WTC11 (cell line): ENCODE measurements at regions not wholly inside any gene's neighbourhood (a gene's known extent, or its start where the extent isn't known, plus 50 kb on each side); places are given as distances from the start of the nearest gene placed in this dataset.

Experiments used
- ATAC-seq: fragments of 200-7000 bp; cut with Tn5 transposase; 2 replicates; pipeline ENCODE4 v1.10.0; 2021; ENCODE audit warnings: mild to moderate bottlenecking, moderate library complexity
- CTCF ChIA-PET: fragments of 300-600 bp; sonication (Branson Sonifier 250); formaldehyde crosslinking; loops from one replicate; lab custom pipeline; 2021; ENCODE audit warnings: antibody characterized with exemption; lab: Charles Lee
- POLR2A ChIA-PET: fragments of 350-600 bp; sonication (Branson Sonifier 250); formaldehyde crosslinking; loops from one replicate; lab custom pipeline; 2021; ENCODE audit warnings: antibody characterized with exemption; lab: Charles Lee
- DNase-seq: peaks from one replicate; pipeline ENCODE4 v3.0.0; 2021; ENCODE audit warnings: low spot score
- H3K27ac Mint-ChIP-seq: 2 replicates; pipeline ENCODE4 v1.8.0; 2021; ENCODE audit warnings: mixed read lengths
- H3K27me3 Mint-ChIP-seq: 2 replicates; pipeline ENCODE4 v1.8.0; 2021; ENCODE audit warnings: low read depth, mild to moderate bottlenecking, moderate library complexity, mixed read lengths
- H3K36me3 Mint-ChIP-seq: 2 replicates; pipeline ENCODE4 v1.8.0; 2021; ENCODE audit warnings: mixed read lengths
- H3K4me1 Mint-ChIP-seq: 2 replicates; pipeline ENCODE4 v1.8.0; 2022; ENCODE audit warnings: mixed read lengths
- H3K4me3 Mint-ChIP-seq: 2 replicates; pipeline ENCODE4 v1.8.0; 2021; ENCODE audit warnings: mild to moderate bottlenecking, moderate library complexity, mixed read lengths
- H3K9me3 Mint-ChIP-seq: 2 replicates; pipeline ENCODE4 v1.8.0; 2021; ENCODE audit warnings: mixed read lengths
- ATF1 ChIP-seq: sonication (generic); formaldehyde crosslinking; IDR thresholded peaks from 2 replicates; pipeline ENCODE4 v1.8.1; 2023; ENCODE audit warnings: mild to moderate bottlenecking, moderate library complexity, missing genetic modification reagents
- CREM ChIP-seq: sonication (generic); formaldehyde crosslinking; IDR thresholded peaks from 2 replicates; pipeline ENCODE4 v1.8.1; 2022; ENCODE audit warnings: mild to moderate bottlenecking, missing genetic modification reagents, moderate library complexity
- GABPB1 ChIP-seq: sonication (generic); formaldehyde crosslinking; IDR thresholded peaks from 2 replicates; pipeline ENCODE4 v1.8.1; 2023; ENCODE audit warnings: mild to moderate bottlenecking, missing genetic modification reagents
- HMGA2 ChIP-seq: fragments of 250-450 bp; sonication (Bioruptor Pico); IDR thresholded peaks from 2 replicates; pipeline ENCODE4 v1.4.0; 2021; ENCODE audit warnings: mild to moderate bottlenecking, moderate library complexity
- JUN ChIP-seq: sonication (generic); formaldehyde crosslinking; IDR thresholded peaks from 2 replicates; pipeline ENCODE4 v1.8.0; 2023; ENCODE audit warnings: mild to moderate bottlenecking, missing genetic modification reagents
- NFYB ChIP-seq: sonication (generic); formaldehyde crosslinking; conservative IDR thresholded peaks from 2 replicates; pipeline ENCODE4 v1.8.0; 2022; ENCODE audit warnings: low read depth, missing genetic modification reagents
- NR1H2 ChIP-seq: sonication (generic); formaldehyde crosslinking; IDR thresholded peaks from 2 replicates; pipeline ENCODE4 v1.9.0; 2021; ENCODE audit warnings: mild to moderate bottlenecking, moderate library complexity, missing genetic modification reagents
- NR3C1 ChIP-seq: sonication (generic); formaldehyde crosslinking; conservative IDR thresholded peaks from 2 replicates; pipeline ENCODE4 v1.8.1; 2023; ENCODE audit warnings: low read depth, mild to moderate bottlenecking, missing genetic modification reagents
- SMAD4 ChIP-seq: sonication (generic); formaldehyde crosslinking; IDR thresholded peaks from 2 replicates; pipeline ENCODE4 v1.8.0; 2022; ENCODE audit warnings: mild to moderate bottlenecking, missing genetic modification reagents
- SP1 ChIP-seq: sonication (generic); formaldehyde crosslinking; conservative IDR thresholded peaks from 2 replicates; pipeline ENCODE4 v1.8.1; 2022; ENCODE audit warnings: missing genetic modification reagents
- TCF7 ChIP-seq: sonication (generic); formaldehyde crosslinking; IDR thresholded peaks from 2 replicates; pipeline ENCODE4 v1.8.0; 2022; ENCODE audit warnings: mild to moderate bottlenecking, low read depth, missing genetic modification reagents, moderate library complexity
- TP53 ChIP-seq: sonication (generic); formaldehyde crosslinking; IDR thresholded peaks from 2 replicates; pipeline ENCODE4 v1.8.1; 2023; ENCODE audit warnings: mild to moderate bottlenecking, missing genetic modification reagents
- ZNF138 ChIP-seq: sonication (generic); formaldehyde crosslinking; conservative IDR thresholded peaks from 2 replicates; pipeline ENCODE4 v1.8.1; 2022; ENCODE audit warnings: mild to moderate bottlenecking, moderate library complexity, missing genetic modification reagents
- ZNF263 ChIP-seq: sonication (generic); formaldehyde crosslinking; IDR thresholded peaks from 2 replicates; pipeline ENCODE4 v1.8.1; 2022; ENCODE audit warnings: low read depth, mild to moderate bottlenecking, moderate library complexity, missing genetic modification reagents
- ZNF423 ChIP-seq: fragments of 250-450 bp; sonication (Bioruptor Pico); IDR thresholded peaks from 2 replicates; pipeline ENCODE4 v2.1.2; 2022; ENCODE audit warnings: mild to moderate bottlenecking, moderate library complexity
- TF ChIP-seq, protein P1 (sequence below): fragments of 250-450 bp; sonication (Bioruptor Pico); IDR thresholded peaks from 2 replicates; pipeline ENCODE4 v1.9.0; 2021; ENCODE audit warnings: mild to moderate bottlenecking
- TF ChIP-seq, protein P2 (sequence below): sonication (generic); formaldehyde crosslinking; IDR thresholded peaks from 2 replicates; pipeline ENCODE4 v1.8.0; 2023; ENCODE audit warnings: mild to moderate bottlenecking, missing genetic modification reagents
- TF ChIP-seq, protein P3 (sequence below): fragments of 250-450 bp; sonication (Bioruptor Pico); IDR thresholded peaks from 2 replicates; pipeline ENCODE4 v1.9.0; 2021; ENCODE audit warnings: moderate library complexity, mild to moderate bottlenecking, inconsistent platforms, borderline replicate concordance
- TF ChIP-seq, protein P4 (sequence below): sonication (generic); formaldehyde crosslinking; IDR thresholded peaks from 2 replicates; pipeline ENCODE4 v1.8.1; 2023; ENCODE audit warnings: mild to moderate bottlenecking, missing genetic modification reagents, moderate library complexity
- TF ChIP-seq, protein P5 (sequence below): sonication (generic); formaldehyde crosslinking; IDR thresholded peaks from 2 replicates; pipeline ENCODE4 v1.8.1; 2022; ENCODE audit warnings: mild to moderate bottlenecking, moderate library complexity, missing genetic modification reagents
- TF ChIP-seq, protein P6 (sequence below): sonication (generic); formaldehyde crosslinking; IDR thresholded peaks from 2 replicates; pipeline ENCODE4 v1.8.0; 2022; ENCODE audit warnings: mild to moderate bottlenecking, missing genetic modification reagents

DNA sequence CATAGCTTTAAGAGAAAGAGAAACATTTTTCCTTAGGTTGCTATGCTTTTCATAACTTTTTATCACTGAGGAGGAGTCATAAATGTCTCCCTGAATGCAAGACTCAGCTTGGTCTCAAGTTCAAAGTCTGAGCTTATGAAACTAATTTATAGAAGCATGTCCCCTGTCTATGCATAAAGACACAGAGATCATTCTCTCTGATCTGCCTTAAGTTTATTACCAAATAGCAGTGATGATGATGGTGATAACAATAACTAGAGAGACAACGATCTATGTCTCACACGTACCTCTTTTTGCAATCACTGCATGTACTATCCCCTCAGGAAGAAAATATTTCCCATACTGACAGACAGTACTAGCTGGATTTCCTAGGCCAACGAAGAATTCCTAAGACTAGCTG lies 266.4 kb upstream of the G2E3 start (continued):
- TF ChIP-seq, protein P1, sequence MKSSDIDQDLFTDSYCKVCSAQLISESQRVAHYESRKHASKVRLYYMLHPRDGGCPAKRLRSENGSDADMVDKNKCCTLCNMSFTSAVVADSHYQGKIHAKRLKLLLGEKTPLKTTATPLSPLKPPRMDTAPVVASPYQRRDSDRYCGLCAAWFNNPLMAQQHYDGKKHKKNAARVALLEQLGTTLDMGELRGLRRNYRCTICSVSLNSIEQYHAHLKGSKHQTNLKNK (CRISPR knock-in tag) = no peak
- TF ChIP-seq, protein P2, sequence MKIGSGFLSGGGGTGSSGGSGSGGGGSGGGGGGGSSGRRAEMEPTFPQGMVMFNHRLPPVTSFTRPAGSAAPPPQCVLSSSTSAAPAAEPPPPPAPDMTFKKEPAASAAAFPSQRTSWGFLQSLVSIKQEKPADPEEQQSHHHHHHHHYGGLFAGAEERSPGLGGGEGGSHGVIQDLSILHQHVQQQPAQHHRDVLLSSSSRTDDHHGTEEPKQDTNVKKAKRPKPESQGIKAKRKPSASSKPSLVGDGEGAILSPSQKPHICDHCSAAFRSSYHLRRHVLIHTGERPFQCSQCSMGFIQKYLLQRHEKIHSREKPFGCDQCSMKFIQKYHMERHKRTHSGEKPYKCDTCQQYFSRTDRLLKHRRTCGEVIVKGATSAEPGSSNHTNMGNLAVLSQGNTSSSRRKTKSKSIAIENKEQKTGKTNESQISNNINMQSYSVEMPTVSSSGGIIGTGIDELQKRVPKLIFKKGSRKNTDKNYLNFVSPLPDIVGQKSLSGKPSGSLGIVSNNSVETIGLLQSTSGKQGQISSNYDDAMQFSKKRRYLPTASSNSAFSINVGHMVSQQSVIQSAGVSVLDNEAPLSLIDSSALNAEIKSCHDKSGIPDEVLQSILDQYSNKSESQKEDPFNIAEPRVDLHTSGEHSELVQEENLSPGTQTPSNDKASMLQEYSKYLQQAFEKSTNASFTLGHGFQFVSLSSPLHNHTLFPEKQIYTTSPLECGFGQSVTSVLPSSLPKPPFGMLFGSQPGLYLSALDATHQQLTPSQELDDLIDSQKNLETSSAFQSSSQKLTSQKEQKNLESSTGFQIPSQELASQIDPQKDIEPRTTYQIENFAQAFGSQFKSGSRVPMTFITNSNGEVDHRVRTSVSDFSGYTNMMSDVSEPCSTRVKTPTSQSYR = no peak
- no peak for TF ChIP-seq NFYB (CRISPR knock-in tag)
- TF ChIP-seq CREM (CRISPR knock-in tag) = no peak
- TF ChIP-seq, protein P3, sequence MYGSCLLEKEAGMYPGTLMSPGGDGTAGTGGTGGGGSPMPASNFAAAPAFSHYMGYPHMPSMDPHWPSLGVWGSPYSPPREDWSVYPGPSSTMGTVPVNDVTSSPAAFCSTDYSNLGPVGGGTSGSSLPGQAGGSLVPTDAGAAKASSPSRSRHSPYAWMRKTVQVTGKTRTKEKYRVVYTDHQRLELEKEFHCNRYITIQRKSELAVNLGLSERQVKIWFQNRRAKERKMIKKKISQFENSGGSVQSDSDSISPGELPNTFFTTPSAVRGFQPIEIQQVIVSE = no peak
- TF ChIP-seq, protein P4, sequence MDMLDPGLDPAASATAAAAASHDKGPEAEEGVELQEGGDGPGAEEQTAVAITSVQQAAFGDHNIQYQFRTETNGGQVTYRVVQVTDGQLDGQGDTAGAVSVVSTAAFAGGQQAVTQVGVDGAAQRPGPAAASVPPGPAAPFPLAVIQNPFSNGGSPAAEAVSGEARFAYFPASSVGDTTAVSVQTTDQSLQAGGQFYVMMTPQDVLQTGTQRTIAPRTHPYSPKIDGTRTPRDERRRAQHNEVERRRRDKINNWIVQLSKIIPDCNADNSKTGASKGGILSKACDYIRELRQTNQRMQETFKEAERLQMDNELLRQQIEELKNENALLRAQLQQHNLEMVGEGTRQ = no peak
- TF ChIP-seq NR1H2 (CRISPR knock-in tag) = no peak
- no peak for TF ChIP-seq ZNF423 (CRISPR knock-in tag)
- TF ChIP-seq ZNF138 = no peak
- no peak for TF ChIP-seq SP1 (CRISPR knock-in tag)
- no peak for TF ChIP-seq TCF7 (CRISPR knock-in tag)
- TF ChIP-seq, protein P5, sequence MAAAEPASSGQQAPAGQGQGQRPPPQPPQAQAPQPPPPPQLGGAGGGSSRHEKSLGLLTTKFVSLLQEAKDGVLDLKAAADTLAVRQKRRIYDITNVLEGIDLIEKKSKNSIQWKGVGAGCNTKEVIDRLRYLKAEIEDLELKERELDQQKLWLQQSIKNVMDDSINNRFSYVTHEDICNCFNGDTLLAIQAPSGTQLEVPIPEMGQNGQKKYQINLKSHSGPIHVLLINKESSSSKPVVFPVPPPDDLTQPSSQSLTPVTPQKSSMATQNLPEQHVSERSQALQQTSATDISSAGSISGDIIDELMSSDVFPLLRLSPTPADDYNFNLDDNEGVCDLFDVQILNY (CRISPR knock-in tag) = no peak
- TF ChIP-seq, all 79 proteins: peak for 0

DNA sequence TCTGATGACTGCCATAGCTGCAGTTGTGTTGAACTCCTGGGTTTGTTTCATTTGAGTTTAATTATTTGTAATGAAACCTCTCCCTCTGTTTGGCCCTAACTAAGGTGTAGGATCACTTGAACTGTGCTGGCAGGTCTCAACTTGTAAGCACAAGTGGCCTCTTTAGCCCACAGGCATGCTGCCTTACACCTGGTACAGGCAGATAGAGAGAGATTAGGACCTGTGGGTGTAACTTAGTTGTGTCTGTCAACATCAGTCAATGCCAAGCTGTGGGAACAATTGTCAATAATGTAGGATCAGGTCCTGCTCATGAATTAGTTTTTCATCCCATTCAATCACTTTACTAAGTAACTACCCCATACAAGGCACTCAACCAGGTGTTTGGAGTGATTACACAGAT lies 263.0 kb upstream of the G2E3 start:
- ChIA-PET POLR2A (no interaction called here), CTCF (no interaction called here)
- Mint-ChIP-seq H3K9me3 (no peaks in the 10 kb centered on the region), H3K27me3 (no peaks in the 10 kb centered on the region), H3K27ac (no peak overlapping the region), H3K36me3 (no peaks in the 10 kb centered on the region), H3K4me1 (peaks cover 4% of the 10 kb centered on the region), H3K4me3 (no peak overlapping the region)
- TF ChIP-seq TP53 (CRISPR knock-in tag) (no peak), TCF7 (CRISPR knock-in tag) (no peak), NFYB (CRISPR knock-in tag) (no peak), ATF1 (CRISPR knock-in tag) (no peak), JUN (CRISPR knock-in tag) (no peak), ZNF263 (CRISPR knock-in tag) (no peak), GABPB1 (CRISPR knock-in tag) (no peak), SMAD4 (no peak), NR3C1 (CRISPR knock-in tag) (no peak), HMGA2 (CRISPR knock-in tag) (no peak)
- TF ChIP-seq, protein P6, sequence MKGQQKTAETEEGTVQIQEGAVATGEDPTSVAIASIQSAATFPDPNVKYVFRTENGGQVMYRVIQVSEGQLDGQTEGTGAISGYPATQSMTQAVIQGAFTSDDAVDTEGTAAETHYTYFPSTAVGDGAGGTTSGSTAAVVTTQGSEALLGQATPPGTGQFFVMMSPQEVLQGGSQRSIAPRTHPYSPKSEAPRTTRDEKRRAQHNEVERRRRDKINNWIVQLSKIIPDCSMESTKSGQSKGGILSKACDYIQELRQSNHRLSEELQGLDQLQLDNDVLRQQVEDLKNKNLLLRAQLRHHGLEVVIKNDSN (CRISPR knock-in tag) = no peak
- no peak for DNase-seq
- ATAC-seq = no peak
